B cell (primary cell): ENCODE measurements at regions not wholly inside any gene's neighbourhood (a gene's known extent, or its start where the extent isn't known, plus 50 kb on each side); places are given as distances from the start of the nearest gene placed in this dataset.

ENCODE experiments used
- ATAC-seq: fragments of 200-7000 bp; cut with Tn5 transposase; one replicate; pipeline ENCODE4 v1.10.0; 2021; ENCODE audit warnings: low read depth, mild to moderate bottlenecking, moderate number of reproducible peaks, moderate library complexity
- CTCF ChIA-PET: fragments of 350-600 bp; sonication (Branson Sonifier 250); formaldehyde crosslinking; loops from one replicate; lab custom pipeline; 2021; ENCODE audit warnings: antibody characterized with exemption, inconsistent platforms; lab: Charles Lee
- POLR2A ChIA-PET: fragments of 350-600 bp; sonication (Branson Sonifier 250); formaldehyde crosslinking; loops from one replicate; lab custom pipeline; 2021; ENCODE audit warnings: antibody characterized with exemption; lab: Charles Lee
- DNase-seq: peaks from one replicate; pipeline ENCODE4 v3.0.0; 2013
- H2AFZ ChIP-seq: 2 replicates; pipeline ENCODE4 v1.6.1; 2012; ENCODE audit warnings: mild to moderate bottlenecking, low read depth, low read length; ENCODE audit not compliant: insufficient read depth, poor library complexity, severe bottlenecking
- H3K27ac ChIP-seq, 2 donors: 1 replicate in 1 of 2; 2 replicates in 1 of 2; pipeline ENCODE4 v1.5.1; 2012 to 2013; ENCODE audit warnings: low read length in 2 of 2, mild to moderate bottlenecking in 2 of 2, moderate library complexity in 1 of 2
- H3K27me3 ChIP-seq, 4 experiments: fragments of 200-600 bp in 1 of 4; sonication (generic) in 1 of 4; replicated peaks in 1 of 4; 1 replicate in 2 of 4; 2 replicates in 2 of 4; pipeline versions ENCODE4 v1.6.1 to v1.7.0; 2013 to 2016; ENCODE audit warnings: low read length in 3 of 4, mild to moderate bottlenecking in 2 of 4, mixed read lengths in 1 of 4, moderate library complexity in 1 of 4; ENCODE audit not compliant: insufficient read depth in 4 of 4, control insufficient read depth in 3 of 4; ENCODE audit errors: control extremely low read depth in 1 of 4
- H3K36me3 ChIP-seq, 2 experiments: replicated peaks in 1 of 2; 1 replicate in 1 of 2; 2 replicates in 1 of 2; pipeline versions ENCODE4 v1.6.1 to v1.7.1; 2013; ENCODE audit warnings: low read length in 1 of 2; ENCODE audit not compliant: insufficient read depth in 2 of 2, control insufficient read depth in 1 of 2; ENCODE audit errors: control extremely low read depth in 1 of 2, extremely low read depth in 1 of 2
- H3K4me1 ChIP-seq, 2 donors: fragments of 200-600 bp in 1 of 2; sonication (generic) in 1 of 2; 1 replicate in 1 of 2; 2 replicates in 1 of 2; pipeline versions ENCODE4 v1.5.1 to v1.6.1; 2013 to 2017; ENCODE audit warnings: low read length in 2 of 2; ENCODE audit not compliant: control insufficient read depth in 2 of 2, insufficient read depth in 2 of 2
- H3K4me2 ChIP-seq: replicated peaks from 2 replicates; pipeline ENCODE3; 2012; ENCODE audit warnings: mild to moderate bottlenecking, low read depth, low read length; ENCODE audit not compliant: poor library complexity, severe bottlenecking
- H3K4me3 ChIP-seq, 5 experiments: fragments of 200-600 bp in 1 of 5; sonication (generic) in 1 of 5; 1 replicate in 3 of 5; 2 replicates in 2 of 5; pipeline versions ENCODE4 v1.5.1 to v1.7.0; 2011 to 2016; ENCODE audit warnings: low read length in 4 of 5, mild to moderate bottlenecking in 4 of 5, low read depth in 2 of 5, control low read depth in 1 of 5, moderate library complexity in 1 of 5; ENCODE audit not compliant: insufficient read depth in 1 of 5; ENCODE audit errors: control extremely low read depth in 1 of 5, extremely low read depth in 1 of 5
- H3K79me2 ChIP-seq: fragments of 200-600 bp; sonication (generic); one replicate; pipeline ENCODE4 v1.6.0; 2016; ENCODE audit warnings: low read length; ENCODE audit not compliant: control insufficient read depth, insufficient read depth
- H3K9ac ChIP-seq: fragments of 200-600 bp; sonication (generic); 2 replicates; pipeline ENCODE4 v1.6.1; 2017; ENCODE audit warnings: mild to moderate bottlenecking, low read length, moderate library complexity
- H3K9me3 ChIP-seq, 3 donors: one replicate each; pipeline versions ENCODE4 v1.6.1 to v1.7.1; 2013; ENCODE audit warnings: low read length in 2 of 3; ENCODE audit not compliant: control insufficient read depth in 2 of 3, insufficient read depth in 1 of 3; ENCODE audit errors: control extremely low read depth in 1 of 3
- H4K20me1 ChIP-seq: 2 replicates; pipeline ENCODE4 v1.6.0; 2012; ENCODE audit warnings: mild to moderate bottlenecking, low read length; ENCODE audit not compliant: insufficient read depth, control insufficient read depth, poor library complexity, severe bottlenecking
- H3K27ac Mint-ChIP-seq: one replicate; pipeline ENCODE4 v1.8.0; 2021; ENCODE audit warnings: mixed read lengths
- H3K27me3 Mint-ChIP-seq: one replicate; pipeline ENCODE4 v1.8.0; 2021; ENCODE audit warnings: mixed read lengths
- H3K4me1 Mint-ChIP-seq: one replicate; pipeline ENCODE4 v1.8.0; 2021; ENCODE audit warnings: mixed read lengths
- H3K4me3 Mint-ChIP-seq: one replicate; pipeline ENCODE4 v1.8.0; 2021; ENCODE audit warnings: mixed read lengths
- H3K9me3 Mint-ChIP-seq: one replicate; pipeline ENCODE4 v1.8.0; 2022; ENCODE audit warnings: mixed read lengths; ENCODE audit not compliant: insufficient read depth
- EZH2 ChIP-seq: IDR thresholded peaks from 2 replicates; pipeline ENCODE4 v1.6.1; 2012; ENCODE audit warnings: borderline replicate concordance, low read depth, mild to moderate bottlenecking, moderate library complexity, low read length; ENCODE audit not compliant: insufficient read depth, poor library complexity, severe bottlenecking
- WGBS: methylation state at CpG from one replicate; pipeline ENCODE4 v1.1.5; 2013; ENCODE audit warnings: missing lambda C conversion rate; ENCODE audit not compliant: insufficient coverage; 5-methylcytosine and 5-hydroxymethylcytosine counted together
- intact Hi-C: fragments of 100-400 bp; cut with micrococcal nuclease; formaldehyde crosslinking; loops from one replicate; pipeline ENCODE4 v1.10.0; 2022
- TF ChIP-seq, protein P1 (sequence below): fragments of 200-600 bp; IDR thresholded peaks from one replicate; pipeline ENCODE4 v1.8.0; 2022; ENCODE audit warnings: antibody characterized with exemption, mild to moderate bottlenecking

DNA sequence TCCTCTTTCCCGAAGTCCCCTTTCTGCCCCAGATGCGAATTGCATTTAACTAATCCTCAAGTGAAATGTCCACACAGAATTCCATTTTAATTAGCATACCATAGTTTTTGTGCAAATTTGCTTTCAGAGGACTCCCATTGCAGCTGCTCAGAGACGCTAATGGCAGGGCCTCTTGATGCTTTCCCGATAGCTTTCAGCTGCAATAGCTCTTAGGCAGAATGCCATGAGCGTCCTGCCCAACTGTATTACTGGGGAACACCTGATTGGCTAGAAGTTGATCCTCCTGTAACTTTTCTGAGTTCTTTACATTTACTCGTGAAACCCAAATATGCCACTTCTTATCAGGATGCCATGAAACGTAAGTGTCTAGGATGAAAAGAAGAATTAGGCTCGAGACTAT lies 203.0 kb downstream of the UTP18 start:
- Histone ChIP-seq H3K79me2 (no peaks in the 10 kb centered on the region), H3K9ac (no peak overlapping the region), H3K36me3 (no peaks in the 10 kb centered on the region), H2AFZ (no peak overlapping the region), H3K4me1 (no peaks in the 10 kb centered on the region), H3K9me3 (no peaks in the 10 kb centered on the region), H3K4me3 (no peak overlapping the region), H3K27ac (no peak overlapping the region), H3K4me2 (no peak overlapping the region), H4K20me1 (no peaks in the 10 kb centered on the region), H3K27me3 (peaks cover 0 to 5% (median 0%) of the 10 kb centered on the region in 4 experiments)
- ATAC-seq (no peak), DNase-seq (no peak)
- ChIA-PET CTCF (interaction anchor here (1.9 kb wide), 1 partner anchor 8 kb away, joined by 6 read pairs; no protein-coding TSS in a partner anchor), POLR2A (no interaction called here)
- Mint-ChIP-seq H3K9me3 (no peaks in the 10 kb centered on the region), H3K4me1 (no peaks in the 10 kb centered on the region), H3K4me3 (no peak overlapping the region), H3K27ac (no peak overlapping the region), H3K27me3 (peaks cover 10% of the 10 kb centered on the region)
- intact Hi-C loops, result no loop called here
- TF ChIP-seq EZH2, result no peak
- TF ChIP-seq, protein P1, sequence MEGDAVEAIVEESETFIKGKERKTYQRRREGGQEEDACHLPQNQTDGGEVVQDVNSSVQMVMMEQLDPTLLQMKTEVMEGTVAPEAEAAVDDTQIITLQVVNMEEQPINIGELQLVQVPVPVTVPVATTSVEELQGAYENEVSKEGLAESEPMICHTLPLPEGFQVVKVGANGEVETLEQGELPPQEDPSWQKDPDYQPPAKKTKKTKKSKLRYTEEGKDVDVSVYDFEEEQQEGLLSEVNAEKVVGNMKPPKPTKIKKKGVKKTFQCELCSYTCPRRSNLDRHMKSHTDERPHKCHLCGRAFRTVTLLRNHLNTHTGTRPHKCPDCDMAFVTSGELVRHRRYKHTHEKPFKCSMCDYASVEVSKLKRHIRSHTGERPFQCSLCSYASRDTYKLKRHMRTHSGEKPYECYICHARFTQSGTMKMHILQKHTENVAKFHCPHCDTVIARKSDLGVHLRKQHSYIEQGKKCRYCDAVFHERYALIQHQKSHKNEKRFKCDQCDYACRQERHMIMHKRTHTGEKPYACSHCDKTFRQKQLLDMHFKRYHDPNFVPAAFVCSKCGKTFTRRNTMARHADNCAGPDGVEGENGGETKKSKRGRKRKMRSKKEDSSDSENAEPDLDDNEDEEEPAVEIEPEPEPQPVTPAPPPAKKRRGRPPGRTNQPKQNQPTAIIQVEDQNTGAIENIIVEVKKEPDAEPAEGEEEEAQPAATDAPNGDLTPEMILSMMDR, result no peak
- WGBS, result 91% methylated on average over 5 of the region's 8 CpGs

DNA sequence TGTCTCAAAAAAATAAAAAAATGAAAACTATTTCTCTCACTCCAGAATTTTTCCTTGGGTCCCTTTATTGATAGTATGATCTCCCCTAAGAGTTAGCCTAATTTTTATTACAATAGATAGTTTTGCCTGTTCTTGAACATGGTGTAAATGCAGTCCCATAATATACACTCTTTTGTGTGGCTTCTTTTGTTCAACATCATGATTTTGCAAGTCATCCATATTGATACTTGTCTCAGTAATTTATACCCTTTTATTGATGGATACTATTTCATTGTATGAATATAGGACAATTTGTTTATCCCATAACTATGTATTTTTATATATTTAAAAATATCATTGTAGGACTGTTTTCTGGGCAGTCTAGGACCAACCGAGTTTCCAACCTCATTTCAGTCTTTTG lies 207.0 kb downstream of the UTP18 start:
- Histone ChIP-seq H3K4me3 (no peak overlapping the region), H2AFZ (no peak overlapping the region), H4K20me1 (no peaks in the 10 kb centered on the region), H3K4me1 (no peaks in the 10 kb centered on the region), H3K27me3 (no peaks in the 10 kb centered on the region), H3K79me2 (no peaks in the 10 kb centered on the region), H3K4me2 (no peak overlapping the region), H3K9me3 (no peaks in the 10 kb centered on the region), H3K27ac (no peak overlapping the region), H3K36me3 (no peaks in the 10 kb centered on the region), H3K9ac (no peak overlapping the region)
- ATAC-seq, result no peak
- Mint-ChIP-seq H3K4me3 (no peak overlapping the region), H3K27me3 (peaks cover 3% of the 10 kb centered on the region), H3K9me3 (no peaks in the 10 kb centered on the region), H3K27ac (no peak overlapping the region), H3K4me1 (no peaks in the 10 kb centered on the region)
- CTCF ChIA-PET, result no interaction called here
- 83% methylated on average over 1 of the region's 1 CpG for WGBS
- TF ChIP-seq, protein P1, result no peak
- TF ChIP-seq EZH2, result no peak
- POLR2A ChIA-PET, result no interaction called here
- DNase-seq, result no peak
- intact Hi-C loops, result no loop called here
